Spleen (tissue), 7 donors: ENCODE measurements at regions not wholly inside any gene's neighbourhood (a gene's known extent, or its start where the extent isn't known, plus 50 kb on each side); places are given as distances from the start of the nearest gene placed in this dataset.

ENCODE experiments used
- CTCF ChIP-seq, 11 experiments: fragments of 200-600 bp in 7 of 11; fragments of 450-650 bp in 4 of 11; sonication (generic) in 4 of 11; IDR thresholded peaks in 8 of 11; conservative IDR thresholded peaks in 3 of 11; 1 replicate in 7 of 11; 2 replicates in 4 of 11; pipeline versions ENCODE4 v1.4.0 to v1.8.0; 2016 to 2021; ENCODE audit warnings: antibody characterized with exemption in 11 of 11, inconsistent platforms in 4 of 11, mild to moderate bottlenecking in 1 of 11
- POLR2A ChIP-seq, 3 donors: fragments of 450-650 bp; IDR thresholded peaks; one replicate each; pipeline ENCODE4 v1.5.1; 2017; ENCODE audit warnings: antibody characterized with exemption in 3 of 3, mild to moderate bottlenecking in 1 of 3
- POLR2AphosphoS5 ChIP-seq, 3 donors: sonication (generic); formaldehyde crosslinking; IDR thresholded peaks; one replicate each; pipeline ENCODE4 v1.5.1; 2017; ENCODE audit warnings: antibody characterized with exemption in 3 of 3
- donor health status: DM: no; HTN: no; CAD: no; lungs with moderate emphysema.
- donor health status: DM: no; HTN: no; CAD: no.
- donor health status: DM: no; HTN: no; CAD: no.

DNA sequence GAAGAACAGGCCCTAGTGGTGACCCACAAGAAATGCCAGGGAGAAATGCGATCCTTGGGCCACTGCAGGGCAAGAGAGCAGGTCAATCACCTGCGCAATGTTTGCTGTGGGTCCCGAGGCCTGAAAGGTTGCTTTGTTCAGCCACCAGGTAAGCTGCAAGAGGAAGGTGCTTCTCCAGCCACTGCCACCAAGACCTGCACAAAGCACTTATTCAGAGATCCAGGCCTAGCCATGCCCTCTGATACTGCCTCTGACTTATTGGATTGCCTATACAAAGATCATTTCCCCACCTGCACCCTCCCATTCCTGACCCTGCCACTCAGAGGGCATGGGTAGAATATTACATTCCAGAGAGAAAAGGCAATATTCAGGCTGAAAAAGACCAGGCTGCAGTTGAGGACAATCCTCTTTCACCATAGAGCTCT, 349.4 kb upstream of the NFIA start:
- TF ChIP-seq POLR2AphosphoS5 (IDR thresholded peaks at IDR 0.05) (no peak), CTCF (IDR thresholded peaks at IDR 0.05 in 8 of 11, conservative IDR thresholded peaks at IDR 0.05 in 3 of 11) (no peak), POLR2A (IDR thresholded peaks at IDR 0.05) (no peak)
